HCT116 (cell line): ENCODE measurements at regions not wholly inside any gene's neighbourhood (a gene's known extent, or its start where the extent isn't known, plus 50 kb on each side); places are given as distances from the start of the nearest gene placed in this dataset.
A peak's percentile ranks its signal among the peaks of the same experiment; 100 is the strongest.

Experiments used
- ATAC-seq: fragments of 200-7000 bp; cut with Tn5 transposase; 2 replicates; pipeline ENCODE4 v1.9.1; 2020; ENCODE audit warnings: mild to moderate bottlenecking, moderate library complexity
- BruUV-seq: library from RNA; stranded (reverse); fragments of 400-500 nt; replicated peaks from 2 replicates; lab custom pipeline; 2021; lab: Mats Ljungman, UMichigan
- CTCF ChIA-PET: fragments of 300-600 bp; sonication (Branson Sonifier 250); formaldehyde crosslinking; loops from one replicate; lab custom pipeline; 2021; ENCODE audit warnings: antibody characterized with exemption; lab: Charles Lee
- POLR2A ChIA-PET: fragments of 300-600, 350-600 bp; sonication (Branson Sonifier 250); formaldehyde crosslinking; loops from one replicate; lab custom pipeline; 2021; ENCODE audit warnings: antibody characterized with exemption; lab: Charles Lee
- RAD21 ChIA-PET, 2 experiments: fragments of 300-600 bp; sonication (Branson Sonifier 250); formaldehyde crosslinking; loops; one replicate each; lab custom pipeline; 2023; ENCODE audit warnings: low total read pairs in 2 of 2; ENCODE audit not compliant: uncharacterized antibody in 2 of 2, unreplicated experiment in 2 of 2, low non-redundant PET in 1 of 2; lab: Charles Lee
- DNase-seq: peaks from one replicate; pipeline ENCODE4 v3.0.0-alpha.2; 2010; ENCODE audit warnings: low read depth, low spot score
- H2AFZ ChIP-seq: fragments of 200-600 bp; shearing (Covaris generic), sonication (generic); 2 replicates; pipeline ENCODE4 v1.6.1; 2017; ENCODE audit warnings: low read depth, mixed run types, mixed read lengths, antibody characterized with exemption, low read length; ENCODE audit not compliant: poor library complexity, severe bottlenecking
- H3K27ac ChIP-seq: 2 replicates; pipeline ENCODE4 v1.5.1; 2012; ENCODE audit warnings: low read depth, low read length
- H3K27me3 ChIP-seq: fragments of 200-600 bp; sonication (generic); 2 replicates; pipeline ENCODE4 v1.6.1; 2016; ENCODE audit warnings: mixed run types, low read length, mixed read lengths; ENCODE audit not compliant: insufficient read depth
- H3K36me3 ChIP-seq, 2 experiments: fragments of 200-500 bp in 1 of 2; fragments of 200-600 bp in 1 of 2; sonication (Bioruptor generic) in 1 of 2; sonication (generic) in 1 of 2; 2 replicates each; pipeline versions ENCODE4 v1.5.1 to v1.6.1; 2014 to 2016; ENCODE audit warnings: low read length in 2 of 2, inconsistent platforms in 1 of 2, mixed read lengths in 1 of 2, mixed run types in 1 of 2; ENCODE audit not compliant: insufficient read depth in 2 of 2, control insufficient read depth in 1 of 2
- H3K4me1 ChIP-seq, 2 experiments: fragments of 200-600 bp in 1 of 2; sonication (generic) in 1 of 2; 2 replicates each; pipeline versions ENCODE4 v1.5.1 to v1.6.1; 2012 to 2017; ENCODE audit warnings: low read length in 2 of 2, inconsistent platforms in 1 of 2, mild to moderate bottlenecking in 1 of 2, mixed read lengths in 1 of 2, mixed run types in 1 of 2, moderate library complexity in 1 of 2; ENCODE audit not compliant: insufficient read depth in 2 of 2, control insufficient read depth in 1 of 2
- H3K4me2 ChIP-seq: fragments of 200-600 bp; sonication (generic); 2 replicates; pipeline ENCODE4 v1.6.1; 2017; ENCODE audit warnings: mixed run types, low read length, mixed read lengths
- H3K4me3 ChIP-seq, 2 experiments: fragments of 200-600 bp in 1 of 2; sonication (generic) in 1 of 2; replicated peaks in 1 of 2; 2 replicates each; pipeline ENCODE4 v1.5.1; 2011 to 2016; ENCODE audit warnings: low read length in 2 of 2, control low read depth in 1 of 2, low read depth in 1 of 2, mild to moderate bottlenecking in 1 of 2, mixed read lengths in 1 of 2, mixed run types in 1 of 2
- H3K79me2 ChIP-seq: fragments of 200-600 bp; sonication (generic); 2 replicates; pipeline ENCODE4 v1.6.1; 2017; ENCODE audit warnings: mild to moderate bottlenecking, mixed run types, low read length, moderate library complexity, mixed read lengths; ENCODE audit not compliant: insufficient read depth
- H3K9ac ChIP-seq: fragments of 200-600 bp; sonication (generic); 2 replicates; pipeline ENCODE4 v1.6.1; 2016; ENCODE audit warnings: low read length, mixed read lengths
- H3K9me2 ChIP-seq: fragments of 200-600 bp; sonication (generic), shearing (Covaris generic); 2 replicates; pipeline ENCODE4 v1.6.1; 2017; ENCODE audit warnings: mixed run types, mild to moderate bottlenecking, moderate library complexity; ENCODE audit not compliant: insufficient read depth
- H3K9me3 ChIP-seq, 2 experiments: fragments of 200-500 bp in 1 of 2; fragments of 200-600 bp in 1 of 2; sonication (Bioruptor generic) in 1 of 2; sonication (generic) in 1 of 2; 2 replicates each; pipeline ENCODE4 v1.6.1; 2014 to 2017; ENCODE audit warnings: low read length in 2 of 2, mixed read lengths in 2 of 2, inconsistent platforms in 1 of 2, low read depth in 1 of 2, mild to moderate bottlenecking in 1 of 2, mixed run types in 1 of 2, moderate library complexity in 1 of 2; ENCODE audit not compliant: control insufficient read depth in 1 of 2, insufficient read depth in 1 of 2
- H4K20me1 ChIP-seq: fragments of 200-600 bp; sonication (generic), shearing (Covaris generic); 2 replicates; pipeline ENCODE4 v1.6.1; 2017; ENCODE audit warnings: mixed run types, mild to moderate bottlenecking, moderate library complexity; ENCODE audit not compliant: insufficient read depth
- ATF3 ChIP-seq: IDR thresholded peaks from 2 replicates; pipeline ENCODE4 v1.6.1; 2012
- CBX3 ChIP-seq: IDR thresholded peaks from 2 replicates; pipeline ENCODE4 v1.6.1; 2012; ENCODE audit warnings: low read depth
- CEBPB ChIP-seq: IDR thresholded peaks from 2 replicates; pipeline ENCODE4 v1.6.1; 2012; ENCODE audit warnings: low read depth
- EGR1 ChIP-seq: IDR thresholded peaks from 2 replicates; pipeline ENCODE4 v1.6.1; 2012; ENCODE audit warnings: low read depth
- ELF1 ChIP-seq: IDR thresholded peaks from 2 replicates; pipeline ENCODE4 v1.6.1; 2012; ENCODE audit warnings: low read depth, borderline replicate concordance
- EZH2 ChIP-seq: fragments of 200-600 bp; sonication (generic); IDR thresholded peaks from 2 replicates; pipeline ENCODE4 v1.6.1; 2017; ENCODE audit warnings: antibody characterized with exemption, mixed run types
- EZH2phosphoT487 ChIP-seq: fragments of 200-600 bp; IDR thresholded peaks from 2 replicates; pipeline ENCODE4 v1.6.1; 2018; ENCODE audit warnings: antibody characterized with exemption, borderline replicate concordance
- JUND ChIP-seq: IDR thresholded peaks from 2 replicates; pipeline ENCODE4 v1.6.1; 2012
- MAX ChIP-seq: IDR thresholded peaks from 2 replicates; pipeline ENCODE4 v1.6.1; 2012
- POLR2A ChIP-seq: IDR thresholded peaks from 2 replicates; pipeline ENCODE4 v1.7.0; 2011; ENCODE audit warnings: borderline replicate concordance; ENCODE audit not compliant: insufficient read depth, insufficient read length; ENCODE audit errors: extremely low read depth
- REST ChIP-seq: IDR thresholded peaks from 2 replicates; pipeline ENCODE4 v1.6.1; 2012; ENCODE audit warnings: low read depth
- SIN3A ChIP-seq: IDR thresholded peaks from 2 replicates; pipeline ENCODE4 v1.6.1; 2012; ENCODE audit warnings: low read depth
- SP1 ChIP-seq: IDR thresholded peaks from 2 replicates; pipeline ENCODE4 v1.6.1; 2012; ENCODE audit warnings: low read depth
- SRF ChIP-seq: IDR thresholded peaks from 2 replicates; pipeline ENCODE4 v1.6.1; 2012; ENCODE audit warnings: low read depth
- YY1 ChIP-seq: IDR thresholded peaks from 2 replicates; pipeline ENCODE4 v1.6.1; 2011; ENCODE audit warnings: low read length, low read depth, moderate library complexity, mild to moderate bottlenecking; ENCODE audit not compliant: insufficient replicate concordance; ENCODE audit errors: extremely low read depth
- ZFX ChIP-seq: fragments of 450-650 bp; IDR thresholded peaks from 2 replicates; pipeline ENCODE4 v1.6.1; 2017
- ZNF274 ChIP-seq: fragments of 200-500 bp; sonication (Bioruptor generic); IDR thresholded peaks from 2 replicates; pipeline ENCODE4 v1.6.1; 2014; ENCODE audit warnings: mild to moderate bottlenecking, low read depth, low read length, inconsistent platforms
- intact Hi-C: fragments of 100-400 bp; cut with micrococcal nuclease; formaldehyde crosslinking; loops from 2 replicates; pipeline ENCODE4 v1.10.0; 2022

- no peaks in the 10 kb centered on the region for H3K9me3 ChIP-seq
- H3K9me2 ChIP-seq, result no peaks in the 10 kb centered on the region
- no peak overlapping the region for H3K4me2 ChIP-seq
- no peaks in the 10 kb centered on the region for H3K36me3 ChIP-seq
- no peak overlapping the region for H3K27ac ChIP-seq
- H3K4me3 ChIP-seq, result no peak overlapping the region
- ATAC-seq, result no peak
- no peak overlapping the region for H3K9ac ChIP-seq
- RAD21 ChIA-PET, result no interaction called here
- POLR2A ChIA-PET, result no interaction called here
- TF ChIP-seq REST (no peak), EGR1 (no peak), EZH2 (no peak), POLR2A (no peak), SIN3A (no peak), MAX (no peak), ZNF274 (no peak), JUND (no peak), YY1 (no peak), ELF1 (no peak), SRF (no peak), SP1 (no peak), ATF3 (no peak), ZFX (no peak), CBX3 (no peak), CEBPB (no peak), EZH2phosphoT487 (no peak)
- TF ChIP-seq, all 23 proteins: peak for 0
- BruUV-seq, result no TSS peak
- Histone ChIP-seq H3K79me2 (no peaks in the 10 kb centered on the region), H4K20me1 (no peaks in the 10 kb centered on the region), H2AFZ (peak overlapping the region; percentile 65), H3K27me3 (no peaks in the 10 kb centered on the region), H3K4me1 (no peaks in the 10 kb centered on the region)
- DNase-seq, result no peak
- intact Hi-C loops, result no loop called here
- CTCF ChIA-PET, result no interaction called here
Measured at GRCh38 chr3:147921051-147921450, 511.9 kb downstream of the ZIC1 start.
